Gastroesophageal sphincter (tissue), 3 donors: ENCODE measurements at regions not wholly inside any gene's neighbourhood (a gene's known extent, or its start where the extent isn't known, plus 50 kb on each side); places are given as distances from the start of the nearest gene placed in this dataset.

Experiments used
- CTCF ChIP-seq, 4 experiments: fragments of 200-600 bp in 2 of 4; fragments of 450-650 bp in 2 of 4; sonication (generic) in 1 of 4; IDR thresholded peaks; one replicate each; pipeline ENCODE4 v1.5.1; 2017 to 2019; ENCODE audit warnings: antibody characterized with exemption in 4 of 4, mild to moderate bottlenecking in 2 of 4, moderate library complexity in 2 of 4
- EP300 ChIP-seq: sonication (generic); formaldehyde crosslinking; IDR thresholded peaks from one replicate; pipeline ENCODE4 v1.6.1; 2017; ENCODE audit warnings: antibody characterized with exemption, mild to moderate bottlenecking
- POLR2A ChIP-seq, 2 donors: fragments of 450-650 bp; IDR thresholded peaks; one replicate each; pipeline ENCODE4 v1.6.1; 2017; ENCODE audit warnings: antibody characterized with exemption in 2 of 2, mild to moderate bottlenecking in 2 of 2, moderate library complexity in 1 of 2

- TF ChIP-seq CTCF (IDR thresholded peaks at IDR 0.05) (no peak), POLR2A (IDR thresholded peaks at IDR 0.05) (no peak), EP300 (no peak)
Observed at GRCh38 chr7:114358911-114359310, 55.7 kb upstream of the FOXP2 start.
